Stimulated activated CD8-positive, alpha-beta memory T cell treated with anti-CD3 and anti-CD28 coated beads, Interleukin-4, amount 100 ng/mL, for 48 hours (primary cell): ENCODE measurements at regions not wholly inside any gene's neighbourhood (a gene's known extent, or its start where the extent isn't known, plus 50 kb on each side); places are given as distances from the start of the nearest gene placed in this dataset.
A peak's percentile ranks its signal among the peaks of the same experiment; 100 is the strongest.

Experiments used
- DNase-seq: peaks from one replicate; pipeline ENCODE4 v3.0.0-alpha.2; 2020

DNA sequence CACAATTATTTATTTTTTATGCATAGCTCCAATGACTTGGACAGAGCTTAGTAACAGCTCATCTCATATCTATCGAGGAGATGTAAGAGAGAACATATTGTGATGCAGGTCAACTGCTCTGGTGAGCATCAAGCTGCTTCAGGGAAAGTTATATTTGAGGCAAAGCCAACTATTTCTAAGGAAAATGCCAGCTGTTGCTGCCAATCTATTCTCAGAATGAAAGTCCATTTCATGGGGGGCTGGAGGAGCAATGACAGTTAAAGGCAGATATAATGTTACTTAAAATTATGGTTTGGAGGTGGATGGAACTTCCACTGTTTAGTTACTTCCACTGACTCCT is 424.8 kb downstream of the KIF20B start:
- DNase-seq = no peak

DNA sequence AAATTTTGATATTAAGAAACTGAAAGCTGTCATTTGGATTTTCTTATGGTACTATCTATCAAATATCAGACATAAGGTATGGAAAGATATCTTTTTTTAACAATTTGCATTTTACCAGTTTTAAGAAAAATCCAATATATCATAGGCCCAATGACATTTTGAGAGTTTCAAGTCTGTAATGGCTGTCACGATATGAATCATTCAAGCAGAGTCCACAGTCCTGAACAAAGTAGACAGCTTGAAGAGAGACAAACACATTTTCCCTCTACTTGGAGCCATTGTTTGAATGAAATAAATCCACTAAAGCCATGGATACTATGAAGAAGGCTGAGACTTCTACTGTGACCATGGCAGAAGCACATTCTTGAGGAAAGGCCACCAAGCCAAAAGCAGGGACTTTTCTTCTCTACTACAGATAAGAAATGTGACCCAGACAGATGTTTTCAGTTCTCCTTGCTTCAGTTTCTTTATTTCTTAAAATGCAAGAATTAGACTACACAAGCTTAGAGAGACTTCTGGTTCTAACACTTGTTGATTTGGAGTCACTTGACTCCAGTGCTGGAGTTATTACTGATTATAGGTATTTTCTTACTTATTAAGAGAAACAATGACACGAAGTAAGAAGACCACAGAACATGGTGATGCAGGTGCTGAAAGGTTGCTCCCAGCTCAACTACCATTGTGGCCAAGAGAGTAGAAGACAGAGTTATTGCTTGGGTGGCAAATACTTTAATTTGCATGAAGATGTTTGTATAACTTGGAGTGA is 429.1 kb downstream of the KIF20B start:
- no peak for DNase-seq

DNA sequence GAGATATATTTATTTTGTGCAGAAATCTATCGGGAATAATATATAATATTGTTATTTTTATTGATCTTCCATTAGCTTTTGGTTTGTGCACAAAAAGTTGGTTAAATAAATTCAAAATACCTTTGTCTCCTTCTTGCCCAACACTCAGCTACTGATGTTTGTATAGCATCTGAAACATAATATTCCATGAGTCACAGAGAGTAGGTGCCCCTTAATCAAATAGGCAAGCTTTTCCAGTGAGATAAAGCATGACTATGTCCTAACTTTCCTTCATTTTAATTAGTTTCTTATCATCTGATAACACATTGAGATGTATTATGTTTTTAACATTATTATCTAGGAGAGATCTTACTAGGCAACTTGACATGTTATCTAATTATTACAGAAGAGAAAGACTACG is 432.2 kb downstream of the KIF20B start:
- no peak for DNase-seq

DNA sequence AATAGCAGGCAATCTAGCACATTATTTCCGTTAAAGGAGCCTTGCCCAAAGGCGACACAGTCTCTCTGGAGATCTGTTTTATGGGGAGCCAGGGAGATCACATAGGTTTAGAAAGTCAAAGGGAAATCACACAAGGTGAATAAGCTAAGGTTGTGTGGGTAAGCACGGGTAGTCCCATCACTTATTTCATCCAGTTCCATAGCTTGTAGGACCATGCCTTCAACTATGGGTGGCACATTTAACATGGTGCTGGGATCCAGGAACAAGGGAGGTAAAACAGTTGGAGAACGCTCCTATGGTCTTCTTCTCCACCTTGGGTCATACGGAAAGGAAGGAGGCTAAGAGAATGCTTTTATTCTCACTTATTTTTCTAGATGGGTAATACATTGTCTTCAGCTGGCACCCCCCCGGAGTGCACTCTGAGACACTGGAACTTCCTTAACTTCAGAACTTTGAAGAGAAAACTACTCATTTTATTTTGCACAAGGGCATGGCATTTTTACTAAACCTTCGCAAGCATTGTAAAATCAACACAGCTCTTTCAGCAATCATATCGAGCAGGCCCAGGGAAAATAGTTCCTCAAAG is 435.4 kb downstream of the KIF20B start:
- DNase-seq = peak; percentile 48

DNA sequence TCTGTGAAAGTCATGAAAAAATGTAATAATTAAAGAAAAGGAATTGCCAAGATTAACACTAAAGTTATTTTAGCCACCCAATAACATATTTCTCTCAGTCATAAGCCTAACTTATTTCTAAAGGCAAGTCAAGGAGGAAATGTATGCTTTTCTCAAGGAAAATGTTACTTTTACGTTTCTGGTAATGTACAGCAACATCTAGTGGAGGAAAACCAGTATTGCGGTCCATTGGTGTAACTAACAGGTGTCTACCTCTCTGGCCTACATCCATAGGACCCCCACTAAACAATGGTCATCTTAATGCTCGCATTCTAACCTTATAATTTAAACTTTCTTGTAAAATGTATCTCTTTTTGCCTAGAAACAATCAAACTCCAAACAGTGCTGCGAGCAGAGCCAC is 437.5 kb downstream of the KIF20B start:
- no peak for DNase-seq

DNA sequence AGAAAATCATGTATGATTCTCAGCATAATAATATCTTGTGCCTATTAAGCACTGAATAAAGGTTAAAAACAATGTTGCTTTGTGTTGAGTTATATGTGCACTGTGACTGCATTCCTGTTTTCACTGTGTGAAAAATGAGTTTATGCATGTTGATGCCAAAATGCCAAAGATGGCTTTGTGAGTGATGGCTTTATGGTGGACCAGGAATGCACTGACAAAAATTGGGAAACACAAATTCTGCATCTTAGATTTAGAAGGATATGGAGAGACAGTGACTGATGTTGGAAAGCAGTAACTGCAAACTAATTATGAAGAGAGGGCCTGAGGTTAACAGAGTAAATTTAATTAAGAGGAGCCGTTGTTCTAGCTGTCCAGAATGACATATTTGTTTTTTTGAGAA is 440.4 kb downstream of the KIF20B start:
- no peak for DNase-seq

DNA sequence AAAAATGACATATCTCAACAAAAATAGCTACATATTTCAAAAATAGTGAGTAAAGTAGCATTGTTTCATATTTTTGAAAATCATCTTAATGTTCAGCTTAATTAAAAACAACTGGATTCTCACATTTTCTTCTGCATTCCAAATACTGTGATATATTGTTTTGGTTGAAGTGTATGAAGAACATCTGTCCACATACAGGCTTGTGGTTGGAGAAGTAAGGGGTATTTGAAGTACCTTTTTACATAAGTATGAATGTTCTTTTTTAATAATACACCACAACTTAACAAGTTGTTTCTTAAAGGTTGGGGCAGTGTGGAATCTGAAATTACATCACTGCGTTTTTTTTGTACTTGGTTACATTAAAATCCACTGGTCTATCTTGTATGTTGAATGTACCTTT is 442.5 kb downstream of the KIF20B start:
- DNase-seq = no peak

DNA sequence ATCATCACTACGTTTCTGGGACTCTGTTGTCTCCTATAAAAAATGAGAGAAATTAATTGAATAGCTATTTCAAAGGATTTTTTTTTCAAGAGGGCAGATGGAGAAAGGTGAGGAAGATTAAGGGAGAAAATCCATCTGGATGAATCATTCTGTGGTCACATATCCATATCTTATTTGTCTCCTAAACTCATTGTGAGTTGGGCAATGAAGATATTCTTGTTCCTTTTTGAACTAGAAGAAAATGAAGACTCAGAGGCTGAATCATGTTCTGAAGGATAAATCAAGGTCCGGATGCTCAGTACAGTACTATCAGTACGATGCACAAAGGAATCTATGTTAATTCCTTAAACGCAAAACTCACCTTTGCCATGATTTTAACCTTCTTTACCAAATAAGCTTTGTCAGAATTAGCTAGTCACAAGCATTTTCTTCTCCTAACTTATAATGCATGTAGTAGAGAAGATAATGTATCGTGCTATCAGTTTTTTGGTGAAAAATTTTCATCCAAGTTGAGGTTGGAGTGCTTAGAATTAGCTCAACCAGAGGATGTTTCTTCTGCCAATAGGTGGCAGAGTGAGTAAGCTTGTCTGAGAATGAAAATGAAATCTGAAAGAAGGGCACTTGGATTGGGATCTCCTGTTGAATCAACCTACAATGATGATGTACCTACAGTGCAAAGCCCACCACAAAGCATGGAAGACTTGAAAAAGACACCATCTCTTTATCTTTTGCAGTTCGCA is 446.9 kb downstream of the KIF20B start:
- DNase-seq = no peak

DNA sequence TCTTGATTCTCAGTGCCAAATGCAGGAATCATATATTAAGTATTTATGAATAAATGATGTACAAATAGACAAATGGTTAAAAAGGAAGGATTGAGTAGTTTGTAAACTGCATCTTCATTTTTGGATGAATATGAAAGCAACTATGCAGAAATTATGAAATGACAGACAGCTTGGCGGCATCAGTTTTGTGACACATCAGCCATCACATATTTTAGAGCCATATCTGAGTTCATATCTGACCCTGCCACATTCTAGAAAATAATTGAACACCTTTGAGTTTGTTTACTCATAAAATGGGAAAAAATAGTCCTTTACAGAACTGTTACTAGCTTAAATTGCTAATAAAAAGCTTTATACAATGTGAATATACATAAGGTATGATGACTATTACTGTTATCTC is 448.2 kb downstream of the KIF20B start:
- no peak for DNase-seq

DNA sequence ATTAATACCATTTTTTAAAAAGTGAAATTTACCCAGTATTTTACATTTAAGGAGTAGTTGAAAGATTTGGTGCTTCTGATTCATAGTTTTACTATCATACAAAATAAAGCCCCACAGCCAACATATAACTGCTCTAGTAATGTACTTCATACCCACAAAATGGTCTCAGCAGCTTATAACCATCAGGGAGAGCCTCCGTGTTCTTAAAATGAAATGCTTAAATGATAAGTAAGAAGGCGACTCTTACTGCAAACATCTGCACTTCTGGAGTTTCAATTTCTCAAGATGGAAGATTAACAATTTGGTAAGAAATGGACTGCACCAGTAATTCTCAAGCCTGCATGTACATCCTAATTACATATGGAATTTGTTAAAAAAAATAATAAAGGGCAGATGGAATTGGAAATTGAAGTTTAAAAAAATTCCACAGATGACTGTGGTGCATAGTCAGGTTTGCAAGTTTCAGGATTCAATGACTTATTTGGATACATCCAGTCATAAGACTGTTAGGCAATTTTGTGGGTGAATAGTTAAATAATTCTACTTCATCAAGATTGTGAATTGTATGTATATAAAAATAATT is 461.0 kb downstream of the KIF20B start:
- DNase-seq = no peak

DNA sequence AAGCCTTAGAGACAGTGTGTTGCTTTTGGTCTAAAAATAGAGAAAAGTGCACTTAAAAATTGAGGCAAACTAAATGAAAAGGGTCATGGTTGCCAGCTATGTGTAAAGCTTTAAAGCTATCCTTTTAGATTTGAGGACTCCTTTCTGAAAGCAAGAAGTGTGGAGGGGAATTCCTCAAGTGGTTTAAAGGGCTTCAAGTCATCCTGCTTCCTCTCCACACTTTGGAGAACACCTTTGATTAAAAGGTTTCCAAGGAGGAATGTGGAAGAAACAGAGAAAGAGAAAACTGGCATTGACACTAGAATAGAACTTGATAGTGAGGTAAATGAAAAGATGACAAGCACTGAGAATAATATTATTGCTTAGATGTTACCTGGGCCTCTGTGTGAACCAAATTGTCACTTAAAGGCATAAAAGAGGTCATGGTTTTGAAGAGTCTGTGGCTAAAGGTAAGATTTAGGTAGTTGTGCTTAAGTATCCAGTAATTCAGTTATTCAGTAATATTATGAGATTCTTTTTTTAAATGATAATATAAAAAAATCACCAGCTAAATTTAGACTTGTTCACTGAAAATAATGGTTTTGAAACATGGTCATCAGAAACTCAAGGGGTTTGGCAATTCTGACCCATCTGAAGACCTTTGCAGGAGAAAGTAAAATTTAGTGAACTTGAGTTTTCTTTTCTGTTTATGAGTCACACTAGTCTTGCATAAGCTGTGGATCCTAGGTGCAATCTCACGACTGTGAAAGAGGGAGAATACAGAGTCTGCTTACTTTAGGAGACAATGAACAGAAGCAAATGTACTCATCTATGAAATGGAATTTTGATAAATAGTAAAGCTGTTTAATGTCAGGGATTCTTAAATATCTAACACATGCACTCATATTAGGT is 466.0 kb downstream of the KIF20B start:
- DNase-seq = no peak

DNA sequence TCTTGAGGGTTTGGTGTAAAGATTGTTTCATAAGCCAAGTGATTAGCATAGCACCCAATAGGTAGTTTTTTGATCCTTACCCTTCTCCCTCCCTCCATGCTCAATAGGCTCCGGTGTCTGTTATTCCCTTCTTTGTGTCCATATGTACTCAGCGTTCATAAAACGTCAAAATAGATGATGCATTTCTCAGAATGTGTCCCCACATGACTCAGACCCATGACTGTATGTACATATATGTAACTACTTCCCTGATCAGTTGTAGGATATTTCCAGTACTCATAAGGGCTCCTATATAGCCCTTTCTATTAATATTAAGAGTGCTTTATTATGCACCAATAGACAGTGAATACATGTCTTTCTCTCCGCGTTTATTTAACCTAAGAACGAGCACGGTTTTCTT is 466.9 kb downstream of the KIF20B start:
- DNase-seq = no peak

DNA sequence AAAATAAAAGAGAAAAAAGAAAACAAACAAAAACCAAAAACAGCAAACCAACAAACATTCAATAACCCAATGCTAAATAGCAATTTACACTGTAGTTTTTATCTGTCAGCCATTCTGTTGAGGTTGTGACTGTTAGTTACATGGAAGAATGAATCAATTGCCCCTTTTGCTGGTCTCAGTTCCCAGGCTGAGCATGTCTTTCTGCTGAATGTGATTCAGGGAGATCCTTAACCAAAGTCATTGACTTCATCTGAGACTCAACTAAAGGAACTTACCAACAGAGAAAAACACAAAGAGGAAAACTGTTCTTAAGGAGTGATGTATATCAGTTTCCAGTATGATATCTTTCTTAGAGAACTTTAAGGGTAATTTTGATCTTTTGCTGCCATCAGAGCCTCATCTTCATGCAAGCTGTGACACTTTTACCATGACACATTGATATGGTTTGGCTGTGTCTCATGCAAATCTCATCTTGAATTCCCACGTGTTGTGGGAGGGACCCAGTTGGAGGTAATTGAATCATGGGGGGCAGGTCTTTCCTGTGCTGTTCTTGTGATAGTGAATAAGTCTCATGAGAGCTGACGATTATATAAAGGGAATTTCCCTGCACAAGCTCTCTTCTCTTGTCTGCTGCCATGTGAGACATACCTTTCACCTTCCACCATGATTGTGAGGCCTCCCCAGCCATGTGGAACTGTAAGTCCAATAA is 469.8 kb downstream of the KIF20B start:
- no peak for DNase-seq

DNA sequence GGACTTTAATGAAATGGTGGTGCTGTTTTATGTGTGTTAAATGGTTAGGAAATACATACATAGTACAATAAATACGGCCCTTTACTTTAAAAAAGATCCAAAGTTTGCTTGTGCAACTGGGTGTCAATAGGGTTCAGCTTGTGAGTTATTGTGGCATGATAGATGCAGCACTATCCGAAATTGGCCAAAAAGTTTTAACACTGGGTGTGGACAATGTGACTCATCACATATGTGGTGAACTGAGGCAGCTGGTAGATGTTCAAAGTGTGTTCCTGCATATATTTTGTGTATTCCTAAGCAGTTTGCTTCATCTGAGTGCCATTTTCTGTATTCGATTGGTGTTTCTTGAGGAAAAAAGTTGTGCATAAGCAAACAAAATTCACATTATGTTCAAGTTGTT is 473.1 kb downstream of the KIF20B start:
- DNase-seq = no peak

DNA sequence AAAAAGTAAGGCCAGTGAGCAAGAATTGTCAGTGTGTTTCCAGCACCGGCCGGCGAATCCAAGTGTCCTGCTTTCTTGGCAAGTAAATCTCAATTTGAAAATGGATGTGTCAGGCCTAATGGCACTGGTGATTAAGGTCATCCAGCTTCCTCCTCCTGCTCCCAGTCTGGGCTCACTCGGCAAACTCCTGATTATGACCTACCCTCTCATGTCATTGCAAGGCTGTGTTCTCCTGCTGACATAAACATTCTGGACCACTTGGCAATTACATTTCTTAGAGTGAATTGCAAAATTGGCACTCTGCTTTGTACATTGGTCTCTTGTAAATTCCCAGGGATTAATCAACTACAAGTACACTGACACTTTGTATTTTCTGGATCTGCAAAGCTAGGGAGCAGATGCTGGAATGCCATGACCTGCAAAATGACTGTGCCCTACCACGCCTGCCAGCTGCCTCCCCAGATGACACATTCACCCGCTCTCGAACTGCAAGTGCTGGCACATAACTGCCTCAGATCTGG is 473.8 kb downstream of the KIF20B start:
- DNase-seq = no peak

DNA sequence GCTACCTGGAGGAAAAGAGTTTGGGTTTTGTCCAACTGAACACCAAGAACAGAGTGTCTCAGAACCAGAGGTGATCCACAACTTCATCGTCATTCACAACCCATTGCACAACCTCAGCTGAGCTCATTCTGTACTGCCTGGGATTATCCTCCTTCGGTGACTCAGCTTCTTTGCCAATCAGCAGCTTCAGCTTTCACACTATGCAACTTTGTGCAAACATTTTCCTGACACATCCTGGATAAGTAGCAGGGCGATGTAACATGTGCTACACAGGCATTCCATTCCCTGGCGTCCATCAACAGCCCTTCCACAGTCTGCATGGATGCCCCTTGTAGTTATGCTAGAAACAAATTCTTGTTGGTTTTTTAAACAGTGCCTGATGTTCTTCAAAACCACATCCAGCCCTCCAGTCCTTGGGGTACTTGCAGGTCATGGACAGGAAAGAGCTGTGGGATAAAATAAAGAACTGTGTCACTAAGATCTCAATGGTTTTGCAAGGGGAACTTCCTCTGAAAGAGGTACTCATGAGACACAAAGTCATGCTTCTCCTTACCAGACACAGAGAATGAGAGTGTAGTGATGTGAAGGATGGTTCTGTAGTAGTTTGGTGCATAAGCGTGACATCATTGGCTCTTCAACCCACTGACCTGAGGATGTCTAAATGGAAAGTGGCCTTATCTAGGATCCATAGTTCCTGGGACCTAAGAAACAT is 478.5 kb downstream of the KIF20B start:
- DNase-seq = no peak

DNA sequence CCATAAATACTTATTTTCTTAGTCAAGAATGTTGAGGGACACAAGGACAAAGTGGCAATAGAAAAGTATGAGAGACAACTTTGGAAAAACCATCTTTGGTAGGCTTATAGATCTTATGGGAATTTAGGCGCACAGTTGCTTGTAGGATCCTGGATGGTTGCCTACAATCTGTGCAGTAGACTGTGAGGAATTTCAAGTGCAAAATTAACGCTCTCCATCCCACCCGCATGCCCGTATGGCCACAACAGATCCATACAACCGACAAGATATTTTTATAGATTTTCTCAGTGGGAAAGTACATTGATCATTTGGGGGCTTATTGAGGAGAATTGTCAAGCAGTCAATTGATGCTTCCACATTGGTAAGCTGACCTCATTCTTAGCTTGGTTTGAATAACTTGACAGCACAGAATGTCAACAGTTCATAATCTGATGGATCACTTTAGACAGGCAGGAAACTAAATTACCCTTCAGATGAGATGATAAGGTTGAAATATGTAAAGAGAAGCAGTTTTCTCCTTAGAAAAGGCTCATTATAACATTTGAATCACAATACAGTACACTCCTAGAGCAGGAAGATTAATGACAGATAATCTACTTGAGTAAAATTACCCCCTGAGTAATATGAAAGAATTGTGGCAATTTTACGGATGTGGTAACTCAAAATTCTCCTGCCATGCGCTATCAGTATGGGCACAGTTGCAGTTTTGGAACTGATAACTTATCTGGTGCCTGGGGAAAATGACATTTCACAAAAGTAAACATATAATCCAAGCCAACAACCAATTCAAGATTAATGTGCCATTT is 479.7 kb downstream of the KIF20B start:
- DNase-seq = no peak

DNA sequence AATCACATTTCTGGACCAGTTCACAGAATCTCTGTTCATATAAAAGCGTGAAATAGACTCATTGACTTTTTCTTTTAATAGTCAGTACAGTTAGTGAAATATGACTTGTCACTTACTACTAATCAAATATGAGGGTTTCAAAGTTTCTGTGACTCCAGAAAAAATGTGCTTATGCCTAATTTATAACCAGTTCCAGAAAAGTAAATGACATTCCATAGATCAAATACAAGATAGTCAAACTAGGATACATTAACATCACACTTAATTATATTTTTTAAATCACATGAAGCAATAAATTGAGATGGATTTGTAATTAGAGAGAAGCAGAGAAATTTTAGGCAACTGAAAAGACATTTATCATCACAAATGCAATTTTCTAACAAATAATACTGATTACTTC is 491.4 kb downstream of the KIF20B start:
- no peak for DNase-seq

DNA sequence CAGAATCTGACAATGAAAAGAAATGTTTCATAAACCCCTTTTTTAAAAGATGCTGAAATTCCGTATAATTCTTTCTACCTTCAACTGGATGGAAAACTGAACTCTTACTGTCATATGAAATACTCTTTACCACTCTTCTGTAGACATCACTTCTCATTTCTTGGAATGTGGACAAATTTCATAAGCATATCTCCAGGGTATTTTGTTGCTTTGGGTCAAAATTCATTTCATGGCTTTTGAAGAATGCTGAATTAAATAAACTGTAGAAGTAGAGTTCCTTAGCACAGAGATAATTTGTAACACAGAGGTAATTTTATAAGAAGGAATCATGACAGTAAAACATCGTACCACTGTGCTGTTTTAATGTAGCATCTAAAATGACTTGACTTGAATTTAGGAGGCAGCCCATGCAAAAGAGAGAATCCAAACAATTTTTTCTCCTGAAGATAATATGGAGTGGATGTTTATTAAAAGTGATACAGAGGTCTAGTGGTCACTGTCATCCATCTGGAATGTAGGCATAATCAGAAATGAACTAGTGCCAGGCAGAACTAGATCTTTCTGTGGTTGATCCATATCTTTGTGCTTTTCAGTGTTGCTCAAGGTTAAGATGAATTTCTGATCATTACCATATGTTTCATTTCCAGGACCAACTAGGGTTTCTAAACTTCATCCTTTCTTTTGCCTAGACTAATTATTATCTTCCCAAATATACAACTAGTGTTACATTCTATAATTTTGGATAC is 492.0 kb downstream of the KIF20B start:
- no peak for DNase-seq
